ENCODE measurements at regions not wholly inside any gene's neighbourhood (a gene's known extent, or its start where the extent isn't known, plus 50 kb on each side); places are given as distances from the start of the nearest gene placed in this dataset.
A peak's percentile ranks its signal among the peaks of the same experiment; 100 is the strongest.

- FAIRE-seq = no peak
- WGBS, 2 experiments (ENCODE audit: extremely low coverage in 1 of 2, insufficient coverage in 1 of 2, insufficient read length in 1 of 2, insufficient replicate concordance in 2 of 2, low coverage in 1 of 2, low lambda C conversion rate in 2 of 2, missing lambda C conversion rate in 1 of 2) = 96% methylated on average over 11 of the region's 11 CpGs; no CpG with 5 or more reads in 1 of the 2 experiments
These were observed 50.5 kb upstream of the COL5A1 start for GRCh38 chr9:134591082-134591571.

More at GRCh38 chr9:134591082-134591571, 50.5 kb upstream of the COL5A1 start:
- Histone ChIP-seq H3K9me3 (ENCODE audit: insufficient read depth in 2 of 2, low read depth in 1 of 2, low read length in 1 of 2) (no peaks in the 10 kb centered on the region), H2BK12ac (ENCODE audit: low read depth, low read length) (no peak overlapping the region), H3K79me2 (ENCODE audit: control insufficient read depth in 1 of 2, insufficient read depth in 2 of 2, low read length in 2 of 2) (no peaks in the 10 kb centered on the region), H3K18ac (ENCODE audit: extremely low read depth, low read length) (no peak overlapping the region), H3K27ac (ENCODE audit: low read depth, low read length) (no peak overlapping the region), H3K56ac (replicated peaks; ENCODE audit: insufficient read length, low read depth, low read length) (no peak overlapping the region), H2BK15ac (ENCODE audit: low read length) (no peak overlapping the region), H2BK20ac (ENCODE audit: low read length) (no peak overlapping the region), H2BK120ac (replicated peaks; ENCODE audit: low read depth, low read length) (no peak overlapping the region), H4K91ac (replicated peaks; ENCODE audit: insufficient read length, low read length) (no peak overlapping the region), H3K4me1 (replicated peaks in 1 of 4; ENCODE audit: control insufficient read depth in 3 of 4, insufficient read depth in 4 of 4, low read length in 3 of 4) (peaks cover 0 to 4% (median 0%) of the 10 kb centered on the region in 4 experiments; a peak in 1 of 7 replicates), H3K14ac (ENCODE audit: insufficient read length) (no peak overlapping the region), H3K4me2 (ENCODE audit: insufficient read depth in 1 of 2, low read depth in 2 of 2, low read length in 2 of 2) (no peak overlapping the region), H3K27me3 (replicated peaks in 1 of 4; ENCODE audit: control insufficient read depth in 3 of 4, extremely low read depth in 1 of 4, insufficient read depth in 3 of 4, low read length in 3 of 4) (no peaks in the 10 kb centered on the region), H3K9ac (replicated peaks in 1 of 4; ENCODE audit: extremely low read depth in 1 of 4, low read depth in 3 of 4, low read length in 3 of 4) (no peak overlapping the region), H3K36me3 (ENCODE audit: control insufficient read depth in 2 of 4, insufficient read depth in 4 of 4, low read length in 3 of 4) (no peaks in the 10 kb centered on the region), H4K8ac (ENCODE audit: extremely low read depth, insufficient read depth, low read length) (peak overlapping the region; percentile 3), H2AFZ (ENCODE audit: low read length) (no peak overlapping the region), H3K23ac (ENCODE audit: insufficient read length) (no peak overlapping the region), H4K5ac (ENCODE audit: insufficient read length, low read depth, low read length) (no peak overlapping the region), H4K20me1 (replicated peaks in 1 of 2; ENCODE audit: control insufficient read depth in 1 of 2, insufficient read depth in 2 of 2, low read length in 2 of 2) (no peaks in the 10 kb centered on the region), H3K23me2 (ENCODE audit: low read depth, low read length) (no peaks in the 10 kb centered on the region), H3K4me3 (ENCODE audit: extremely low read depth in 1 of 4, insufficient read depth in 2 of 4, low read depth in 3 of 4, low read length in 4 of 4) (no peak overlapping the region), H3K4ac (replicated peaks; ENCODE audit: insufficient read length, low read depth, low read length) (no peak overlapping the region), H2AK5ac (ENCODE audit: low read depth, low read length) (no peak overlapping the region), H2BK5ac (ENCODE audit: low read depth, low read length) (no peak overlapping the region), H3K79me1 (ENCODE audit: low read depth, low read length) (no peaks in the 10 kb centered on the region)
- no peak for DNase-seq (ENCODE audit: low read depth in 1 of 2, low spot score in 2 of 2)
- POLR2A ChIA-PET (ENCODE audit: partially characterized antibody) = no interaction called here
- TF ChIP-seq SAP30 (IDR thresholded peaks at IDR 0.05; ENCODE audit: insufficient read depth, insufficient replicate concordance, low read length) = no peak
- no peak for TF ChIP-seq NANOG (IDR thresholded peaks at IDR 0.05; ENCODE audit: insufficient read depth, low read depth, low read length, poor library complexity, severe bottlenecking)
- no peak for TF ChIP-seq GABPA (IDR thresholded peaks at IDR 0.05; ENCODE audit: borderline replicate concordance, insufficient read depth, low read length)
- TF ChIP-seq CEBPB (IDR thresholded peaks at IDR 0.05; ENCODE audit: low read depth, low read length) = no peak
- no peak for TF ChIP-seq KDM1A (IDR thresholded peaks at IDR 0.05; ENCODE audit: borderline replicate concordance, low read length)
- TF ChIP-seq SP1 (IDR thresholded peaks at IDR 0.05; ENCODE audit: low read depth, low read length) = no peak
- CTCF ChIA-PET (ENCODE audit: partially characterized antibody) = no interaction called here
